HG02571 (cell line): ENCODE measurements at regions not wholly inside any gene's neighbourhood (a gene's known extent, or its start where the extent isn't known, plus 50 kb on each side); places are given as distances from the start of the nearest gene placed in this dataset.
"Not testable (repeated sequence)": the region's sequence is repeated elsewhere in the genome, so short reads cannot be mapped to it uniquely, and the experiment has no call there.

Experiments
- ATAC-seq: cut with Tn5 transposase; IDR thresholded peaks from one replicate; pipeline ENCODE4 v1.9.1; 2021; ENCODE audit warnings: mild to moderate bottlenecking, moderate library complexity; ENCODE audit not compliant: unreplicated experiment

DNA sequence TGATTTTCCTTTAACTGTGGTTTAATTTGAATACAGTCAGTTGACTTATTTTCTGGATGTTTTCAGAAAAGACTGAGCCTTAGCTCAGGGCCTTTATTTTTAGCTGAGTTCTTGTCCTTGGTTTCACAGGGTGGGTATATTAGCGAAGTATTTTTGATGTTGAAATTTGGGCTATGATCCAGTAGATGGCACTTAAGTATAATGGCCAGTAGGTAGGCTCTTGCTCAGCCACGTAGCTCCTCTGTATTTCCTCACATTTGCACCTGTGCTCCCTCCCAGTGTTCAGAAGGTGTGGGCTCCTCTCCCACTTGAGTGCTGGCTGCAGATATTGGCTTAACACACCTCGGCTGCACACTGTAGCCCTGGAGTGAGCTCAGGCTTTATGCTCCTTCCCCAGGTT, 549.9 kb upstream of the AMOT start:
- no peak for ATAC-seq

DNA sequence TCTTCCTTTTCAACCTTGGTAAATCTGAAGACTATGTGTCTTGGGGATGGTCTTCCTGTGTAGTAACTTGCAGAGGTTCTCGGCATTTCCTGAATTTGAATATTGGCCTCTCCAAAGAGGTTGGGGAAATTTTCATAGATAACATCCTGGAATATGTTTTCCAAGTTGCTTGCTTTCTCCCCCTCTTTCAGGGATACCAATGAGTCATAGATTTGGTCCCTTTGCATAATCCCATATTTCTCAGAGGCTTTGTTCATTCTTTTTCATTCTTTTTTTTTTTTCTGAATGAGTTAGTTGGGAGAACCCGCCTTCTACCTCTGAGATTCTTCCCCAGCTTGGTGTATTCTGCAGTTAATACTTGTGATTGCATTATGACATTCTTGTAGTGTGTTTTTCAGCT, 549.2 kb upstream of the AMOT start:
- ATAC-seq, result no peak

DNA sequence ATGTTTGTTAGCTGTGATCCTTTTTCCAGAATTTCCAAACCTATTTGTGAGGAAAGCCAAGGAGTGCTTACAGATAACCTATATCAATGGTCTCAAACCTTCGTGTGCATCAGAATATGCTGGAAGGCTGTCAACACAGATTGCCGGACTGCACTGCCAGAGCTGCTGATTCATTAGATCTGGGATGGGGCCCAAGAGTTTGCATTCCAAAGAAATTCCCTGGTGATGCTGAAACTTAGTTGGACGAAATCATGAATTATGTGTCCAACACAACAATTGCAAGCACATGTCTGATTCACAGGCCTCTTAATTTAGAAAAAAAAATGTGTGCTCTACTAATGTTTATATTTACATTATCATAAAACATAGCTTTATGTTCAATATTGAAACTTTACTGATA, 544.0 kb upstream of the AMOT start:
- no peak for ATAC-seq

DNA sequence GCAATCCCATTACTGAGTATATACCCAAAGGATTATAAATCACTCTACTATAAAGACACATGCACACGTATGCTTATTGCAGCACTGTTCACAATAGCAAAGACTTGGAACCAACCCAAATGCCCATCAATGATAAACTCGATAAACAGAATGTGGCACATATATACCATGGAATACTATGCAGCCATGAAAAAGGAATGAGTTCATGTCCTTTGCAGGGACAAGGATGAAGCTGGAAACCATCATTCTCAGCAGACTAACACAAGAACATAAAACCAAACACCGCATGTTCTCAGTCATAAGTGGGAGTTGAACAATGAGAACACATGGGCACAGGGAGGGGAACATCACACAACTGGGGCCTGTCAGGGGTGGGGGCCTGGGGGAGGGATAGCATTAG, 532.8 kb upstream of the AMOT start:
- ATAC-seq, result not testable (repeated sequence)

DNA sequence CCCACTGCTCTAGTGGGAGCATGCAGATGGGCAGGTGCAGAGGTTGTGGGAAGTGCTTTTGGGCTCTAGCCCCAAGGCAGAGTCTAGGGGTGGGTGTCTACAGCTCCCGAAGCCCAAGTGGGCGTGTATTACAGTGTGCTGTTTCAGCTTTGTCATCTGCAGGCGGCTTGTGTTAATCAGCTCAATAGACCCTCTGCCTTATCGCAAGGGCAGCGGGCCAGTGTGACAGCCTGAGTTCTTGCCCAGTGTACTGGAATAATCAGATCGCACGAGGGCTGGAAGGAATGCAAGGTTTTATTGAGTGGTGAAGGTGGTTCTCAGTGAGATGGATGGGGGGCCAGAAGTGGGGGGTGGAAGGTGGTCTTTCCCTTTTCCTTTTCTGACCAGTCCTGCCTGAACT, 529.4 kb upstream of the AMOT start:
- ATAC-seq, result no peak

DNA sequence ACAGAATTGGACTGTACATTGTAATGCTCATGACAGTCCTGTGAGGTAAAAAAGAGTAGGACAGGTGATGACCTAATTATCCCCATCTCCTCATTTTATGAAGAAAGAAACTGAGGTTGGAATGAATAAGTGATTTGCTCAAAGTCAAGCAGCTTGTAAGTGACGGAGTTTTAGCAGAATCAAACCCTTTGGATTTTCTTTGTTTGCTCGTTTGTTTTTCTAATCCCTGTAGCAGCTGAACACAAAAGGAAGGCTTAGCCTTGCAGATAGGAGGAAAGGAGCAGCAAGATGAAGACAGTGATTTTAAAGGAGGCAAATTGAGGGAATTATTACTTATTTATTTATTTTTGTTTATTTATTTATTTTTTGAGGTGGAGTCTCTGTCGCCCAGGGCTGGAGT, 528.4 kb upstream of the AMOT start:
- no peak for ATAC-seq

DNA sequence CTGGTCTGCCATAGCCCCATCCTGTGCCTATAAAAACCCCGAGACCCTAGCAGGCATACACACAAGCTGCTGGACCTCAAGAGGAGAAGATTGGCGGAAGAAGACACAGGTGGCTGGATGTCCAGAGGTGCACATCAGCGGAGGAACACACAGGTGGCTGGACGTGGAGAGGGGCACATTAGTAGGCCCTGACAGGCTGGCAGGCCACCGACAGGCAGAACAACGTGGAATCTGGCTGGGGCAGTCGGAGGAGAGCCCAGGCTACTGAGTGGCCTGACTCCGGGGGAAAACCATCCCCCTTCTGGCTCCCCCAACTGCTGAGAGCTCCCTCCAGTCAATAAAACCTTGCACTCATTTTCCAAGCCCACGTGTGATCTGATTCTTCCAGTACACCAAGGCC, 512.5 kb upstream of the AMOT start:
- ATAC-seq, result no peak

DNA sequence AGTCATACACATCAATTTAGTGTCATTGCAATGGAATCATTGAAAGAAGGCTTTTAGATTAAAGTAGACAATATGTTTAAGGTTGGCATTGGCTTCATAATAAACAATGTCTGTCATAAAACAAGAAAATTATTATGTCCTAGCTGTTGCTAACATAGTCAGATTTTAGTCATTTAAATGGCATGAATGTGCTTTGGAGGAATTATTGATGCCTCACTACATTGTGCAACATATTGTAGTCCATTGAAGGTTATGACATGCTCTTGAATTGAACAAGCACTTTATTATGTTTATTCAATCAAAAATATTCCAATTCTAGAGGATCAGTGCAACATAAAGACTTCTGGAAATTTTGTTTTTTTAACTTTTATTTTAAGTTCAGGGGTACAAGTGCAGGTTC, 489.8 kb upstream of the AMOT start:
- no peak for ATAC-seq

DNA sequence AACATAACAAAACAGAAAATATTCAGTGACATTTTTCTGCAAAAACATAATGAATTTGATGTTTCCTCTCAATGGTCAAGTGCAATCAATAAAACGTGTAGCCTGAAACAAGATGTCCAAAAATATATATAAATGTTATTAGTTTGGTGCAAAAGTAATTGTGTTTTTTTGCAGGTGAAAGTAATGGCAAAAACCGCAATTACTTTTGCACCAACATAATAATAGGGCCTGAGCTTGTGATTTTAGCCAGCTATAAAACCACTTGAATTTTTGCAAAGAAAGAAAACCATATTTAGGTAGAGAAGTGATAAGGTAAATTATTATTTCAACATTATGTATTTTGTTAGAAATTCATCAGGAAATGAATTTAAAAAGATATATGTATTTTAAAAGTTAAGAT, 475.3 kb upstream of the AMOT start:
- ATAC-seq, result no peak

DNA sequence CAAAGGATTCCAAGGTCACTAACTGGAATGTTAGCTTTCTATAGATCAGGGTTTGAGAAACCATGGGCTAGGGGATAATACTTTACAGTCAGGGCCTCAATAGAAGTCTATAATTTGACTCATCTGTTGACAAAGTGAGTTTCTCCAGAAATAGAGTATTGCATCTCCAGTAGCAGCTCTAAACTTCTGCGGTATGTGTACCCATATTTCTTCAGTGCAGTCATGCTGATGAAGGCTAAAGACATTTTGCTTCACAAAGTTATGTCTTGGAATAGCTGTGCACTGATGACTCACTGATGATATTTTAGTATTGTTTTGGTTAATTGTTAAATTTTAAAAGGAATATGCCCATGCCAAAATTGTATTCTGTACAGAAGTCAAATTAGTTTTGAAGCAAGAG, 464.9 kb upstream of the AMOT start:
- no peak for ATAC-seq

DNA sequence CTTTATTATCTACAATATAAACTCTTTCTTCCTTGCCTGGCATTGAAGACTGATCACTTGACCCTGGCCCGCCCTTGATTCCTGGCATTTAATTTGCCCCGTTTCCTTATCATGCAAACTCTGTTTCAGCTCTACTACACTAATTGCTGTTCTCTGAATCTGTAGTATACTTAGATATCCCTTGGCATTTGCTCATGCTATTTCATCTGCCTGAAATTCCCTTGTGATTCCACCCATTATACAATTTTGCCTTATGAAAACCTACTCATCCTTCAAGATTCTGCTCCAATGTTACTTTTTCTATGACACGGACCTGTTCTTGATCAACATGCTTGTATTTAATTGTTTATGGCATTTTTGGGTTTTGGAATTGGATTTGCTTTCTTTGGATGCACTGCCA, 459.9 kb upstream of the AMOT start:
- ATAC-seq, result no peak

DNA sequence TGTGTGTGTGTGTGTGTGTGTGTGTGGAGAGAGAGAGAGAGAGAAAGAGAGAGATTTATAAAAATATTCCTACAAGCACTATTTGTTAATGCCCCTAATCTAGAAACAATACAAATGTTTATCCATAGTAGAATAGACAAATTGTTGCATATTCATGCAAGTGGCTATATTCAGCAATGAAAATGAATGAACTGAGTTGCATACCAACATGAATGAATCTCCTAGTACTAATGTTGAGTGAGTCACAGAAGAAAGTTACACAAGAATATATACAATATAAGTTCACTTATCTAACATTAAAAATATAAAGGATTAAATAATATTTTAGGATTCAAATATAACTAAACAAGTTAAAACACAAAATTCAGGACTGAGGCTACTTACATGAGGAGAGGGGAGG, 456.8 kb upstream of the AMOT start:
- no peak for ATAC-seq

DNA sequence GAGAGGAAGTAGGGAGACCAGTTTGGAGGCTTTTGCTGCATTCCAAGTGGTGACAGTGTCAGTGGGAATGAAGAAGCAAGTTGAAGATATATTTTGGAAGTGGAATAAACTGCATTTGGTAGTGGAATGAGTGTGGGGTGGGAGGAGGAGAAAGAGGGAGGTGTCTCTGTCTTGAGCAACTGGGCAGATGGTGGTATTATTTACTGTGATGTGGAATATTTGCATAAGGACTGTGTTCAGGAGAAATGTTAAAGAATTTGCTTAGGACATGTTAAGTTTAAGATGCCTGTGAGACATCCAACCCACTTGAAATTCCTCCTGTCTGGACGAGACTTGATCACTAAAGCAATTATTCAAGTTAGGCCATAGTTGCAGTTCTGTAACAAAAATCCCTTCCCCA, 448.9 kb upstream of the AMOT start:
- no peak for ATAC-seq

DNA sequence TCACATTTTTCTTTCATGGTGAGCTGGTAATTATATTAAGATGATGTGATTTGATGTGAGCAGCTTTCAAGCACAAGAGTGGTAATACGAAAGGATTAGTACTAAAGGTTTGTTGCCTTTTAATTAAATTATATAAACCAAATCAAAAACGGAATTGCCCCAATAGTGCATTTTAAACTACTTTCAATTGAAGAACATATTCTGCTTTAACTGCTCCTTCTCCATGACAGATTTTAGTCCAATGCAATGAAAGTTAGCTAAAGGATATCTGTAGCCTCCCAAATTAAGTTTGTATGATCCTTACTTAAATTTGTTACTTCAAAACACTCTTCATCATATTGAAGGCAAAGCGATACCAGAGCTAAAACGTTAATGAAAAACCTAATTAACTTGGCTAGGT, 447.1 kb upstream of the AMOT start:
- ATAC-seq, result no peak

DNA sequence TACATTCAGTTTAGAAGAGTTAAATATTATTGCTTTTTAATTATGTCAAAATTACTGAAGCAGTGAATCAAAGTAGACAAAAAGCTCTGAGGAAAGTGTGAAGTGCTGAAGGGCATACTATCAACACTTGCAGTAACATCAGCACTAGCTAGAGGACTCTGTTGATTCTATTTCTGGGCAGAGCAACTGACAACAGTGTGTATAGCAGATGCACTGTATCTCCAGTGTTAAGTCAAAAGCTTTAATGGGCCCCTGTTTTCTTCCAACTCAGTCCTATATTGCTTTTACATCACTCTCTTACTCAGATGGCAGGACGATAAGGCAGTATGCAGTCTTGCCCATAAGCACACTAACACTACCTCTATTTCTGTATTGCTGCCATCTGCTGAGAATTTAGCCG, 435.2 kb upstream of the AMOT start:
- no peak for ATAC-seq

DNA sequence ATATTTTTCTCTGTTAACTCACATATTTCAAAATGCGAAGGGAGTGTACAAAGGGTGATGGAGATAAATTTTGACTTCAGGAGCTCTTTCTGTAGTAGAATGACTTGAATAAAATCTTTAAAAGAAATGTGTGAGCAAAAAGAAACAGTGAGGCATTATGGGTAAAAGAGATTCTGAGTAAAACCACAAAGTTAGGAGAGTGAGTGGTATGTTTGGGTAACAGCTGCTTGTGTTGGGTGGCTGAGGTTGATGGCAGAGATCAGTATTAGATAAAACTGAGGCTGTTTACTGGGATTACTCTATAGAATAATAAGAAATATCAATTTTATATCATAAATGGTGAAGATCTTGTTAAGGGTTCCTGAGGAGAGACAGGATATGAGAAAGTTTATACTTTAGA, 434.2 kb upstream of the AMOT start:
- no peak for ATAC-seq

DNA sequence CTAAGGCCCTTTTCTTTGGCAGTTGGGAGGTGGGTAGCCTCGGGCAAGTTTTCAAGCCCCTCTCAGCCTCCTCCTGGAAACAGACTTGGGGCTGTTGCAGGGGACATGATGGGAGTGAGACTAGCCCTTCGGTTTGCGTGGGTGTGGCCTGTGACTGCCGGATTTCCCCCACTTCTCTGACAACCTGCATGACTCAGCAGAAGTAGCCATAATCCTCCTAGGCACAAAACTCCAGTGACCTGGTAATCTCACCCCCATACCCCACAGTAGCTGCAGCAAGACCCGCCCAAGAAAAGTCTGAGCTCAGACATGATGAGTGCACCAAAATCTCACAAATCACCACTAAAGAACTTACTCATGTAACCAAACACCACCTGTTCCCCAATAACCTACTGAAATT, 433.7 kb upstream of the AMOT start:
- ATAC-seq, result no peak

DNA sequence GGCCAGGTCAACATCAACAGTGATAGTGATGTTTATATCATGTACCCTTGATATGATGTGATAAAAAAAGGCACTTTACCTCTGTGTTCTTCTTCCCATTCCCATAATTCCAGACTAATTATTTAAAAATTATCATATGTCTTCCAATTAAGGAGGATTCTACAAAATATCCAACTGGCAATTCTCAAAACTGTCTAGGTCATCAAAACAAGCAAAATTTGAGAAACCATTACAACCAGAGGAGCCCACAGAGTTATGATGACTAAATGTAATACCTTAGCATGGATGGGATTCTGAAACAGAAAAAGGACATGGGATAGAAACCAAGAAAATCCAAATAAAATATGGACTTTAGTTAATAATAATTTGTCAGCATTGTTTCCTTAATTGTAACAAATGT, 428.6 kb upstream of the AMOT start:
- ATAC-seq, result no peak

DNA sequence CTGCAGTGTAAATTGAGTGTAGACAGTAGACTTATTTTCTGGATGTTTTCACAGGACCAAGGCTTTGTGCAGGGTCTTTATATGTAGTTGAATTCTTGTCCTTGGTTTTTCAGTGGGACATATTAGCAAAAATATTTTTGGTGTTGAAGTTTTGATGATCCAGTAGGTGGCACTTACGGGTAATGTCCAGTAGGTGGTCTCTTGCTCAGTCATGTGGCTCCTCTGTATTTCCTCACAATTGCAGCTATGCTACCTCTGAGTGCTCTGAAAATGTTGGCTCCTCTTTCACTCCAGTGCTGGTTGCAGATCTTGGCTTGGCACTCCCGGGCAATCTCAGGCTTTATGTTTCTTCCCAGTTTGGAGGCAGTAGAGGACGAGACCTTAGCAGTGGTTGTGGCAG, 419.8 kb upstream of the AMOT start:
- ATAC-seq, result no peak

DNA sequence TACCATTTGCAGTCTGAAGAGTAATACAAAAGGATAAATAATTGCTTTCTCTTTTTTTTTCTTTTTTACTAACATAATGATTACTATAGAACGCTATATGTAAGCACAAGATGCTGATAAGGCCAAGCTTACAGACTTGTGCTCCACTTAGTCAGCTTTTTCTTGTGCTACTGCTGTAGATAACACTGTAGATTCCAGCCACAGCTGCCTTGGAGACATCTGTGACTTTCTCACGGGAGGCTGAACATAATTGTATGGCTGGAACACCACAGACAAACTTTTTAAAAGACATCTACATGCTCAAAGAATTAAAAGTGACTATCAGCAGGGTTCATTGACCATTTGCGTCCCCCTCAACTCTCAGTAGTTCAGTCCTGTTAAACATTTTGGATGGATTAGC, 381.7 kb upstream of the AMOT start:
- no peak for ATAC-seq

DNA sequence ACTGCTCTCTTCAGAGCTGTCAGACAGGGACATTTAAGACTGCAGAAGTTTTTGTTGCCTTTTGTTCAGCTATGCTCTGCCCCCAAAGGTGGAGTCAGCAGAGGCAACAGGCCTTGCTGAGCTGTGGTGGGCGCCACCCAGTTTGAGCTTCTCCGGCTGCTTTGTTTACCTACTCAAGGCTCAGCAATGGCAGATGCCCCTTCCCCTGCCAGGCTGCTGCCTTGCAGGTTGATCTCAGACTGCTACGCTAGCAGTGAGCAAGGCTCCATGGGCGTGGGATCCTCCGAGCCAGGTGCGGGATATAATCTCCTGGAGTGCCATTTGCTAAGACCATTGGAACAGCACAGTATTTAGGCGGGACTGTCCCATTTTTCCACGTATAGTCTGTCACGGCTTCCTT, 371.4 kb upstream of the AMOT start:
- no peak for ATAC-seq

DNA sequence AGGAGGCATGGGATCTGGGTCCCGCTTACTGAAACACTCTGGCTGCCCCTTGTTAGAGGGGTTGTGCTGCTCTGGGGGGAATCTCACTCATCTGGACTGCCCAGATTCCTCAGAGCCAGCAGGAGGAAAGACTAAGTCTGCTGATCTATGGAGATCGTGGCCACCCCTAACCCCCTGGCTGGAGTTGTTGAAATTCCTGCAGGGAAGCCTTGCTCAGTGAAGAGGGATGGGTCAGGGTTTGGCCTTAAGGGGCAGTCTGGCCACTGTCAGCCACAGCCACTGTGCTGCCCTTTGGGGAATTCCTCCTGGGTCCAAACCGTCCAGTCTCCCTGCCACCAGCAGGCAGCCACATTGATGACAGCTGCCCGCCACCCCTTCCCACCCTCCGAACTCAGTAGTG, 362.0 kb upstream of the AMOT start:
- ATAC-seq, result no peak

DNA sequence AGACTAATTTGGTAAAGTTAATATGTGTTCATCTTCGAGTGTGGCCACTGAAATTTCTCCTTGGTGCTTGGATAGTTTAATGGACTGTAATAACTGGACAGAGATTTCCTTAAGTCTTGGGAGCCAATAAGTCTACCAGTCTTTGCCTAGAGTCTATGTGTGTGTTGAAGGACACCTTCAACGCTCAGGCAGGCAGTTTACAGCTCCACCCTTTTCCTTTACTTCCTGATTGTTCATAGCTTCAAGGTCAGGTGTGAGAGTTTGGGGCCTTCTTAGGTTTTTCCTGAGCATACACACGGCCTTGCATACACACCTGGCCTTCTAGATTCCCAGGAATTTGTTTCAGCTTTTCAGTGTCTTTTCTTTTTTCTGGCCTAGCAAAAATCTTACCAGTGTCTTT, 355.3 kb upstream of the AMOT start:
- no peak for ATAC-seq

DNA sequence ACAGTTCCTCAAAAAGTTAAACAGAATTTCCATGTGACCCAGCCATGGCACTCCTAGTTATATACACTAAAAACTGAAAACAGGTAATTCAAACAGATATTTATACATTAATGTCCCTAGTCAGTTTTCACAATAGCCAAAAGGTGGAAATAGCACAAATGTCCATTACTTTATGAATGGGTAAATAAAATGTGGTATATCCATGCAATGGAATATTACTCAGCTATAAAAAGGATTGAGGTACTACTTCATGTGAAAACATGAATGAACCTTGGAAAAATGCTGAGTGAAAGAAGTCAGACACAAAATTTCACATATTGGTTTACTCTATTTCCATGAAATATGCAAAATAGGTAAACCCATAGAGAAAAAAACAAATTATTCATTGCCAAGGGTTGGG, 351.8 kb upstream of the AMOT start:
- ATAC-seq, result no peak
